Hepatocyte (in vitro differentiated cells): ENCODE measurements at regions not wholly inside any gene's neighbourhood (a gene's known extent, or its start where the extent isn't known, plus 50 kb on each side); places are given as distances from the start of the nearest gene placed in this dataset.
A peak's percentile ranks its signal among the peaks of the same experiment; 100 is the strongest.

Experiments
- DNase-seq: peaks from one replicate; pipeline ENCODE4 v3.0.0-alpha.2; 2016; ENCODE audit warnings: low spot score
- H2AFZ ChIP-seq: fragments of 200-600 bp; sonication (generic); 2 replicates; pipeline ENCODE4 v1.6.0; 2016; ENCODE audit warnings: antibody characterized with exemption, mild to moderate bottlenecking
- H3K27ac ChIP-seq: fragments of 200-600 bp; sonication (generic); 2 replicates; pipeline ENCODE4 v1.5.1; 2016; ENCODE audit warnings: mild to moderate bottlenecking
- H3K27me3 ChIP-seq: fragments of 200-600 bp; sonication (generic); 2 replicates; pipeline ENCODE4 v1.6.1; 2016
- H3K36me3 ChIP-seq: fragments of 200-600 bp; sonication (generic); replicated peaks from 2 replicates; pipeline ENCODE4 v1.5.1; 2016; ENCODE audit warnings: low read depth; ENCODE audit not compliant: insufficient read depth
- H3K4me1 ChIP-seq: fragments of 200-600 bp; sonication (generic); 2 replicates; pipeline ENCODE4 v1.5.1; 2016; ENCODE audit warnings: mild to moderate bottlenecking, moderate library complexity; ENCODE audit not compliant: insufficient read depth
- H3K4me2 ChIP-seq: fragments of 200-600 bp; sonication (generic); 2 replicates; pipeline ENCODE4 v1.6.0; 2016
- H3K4me3 ChIP-seq: fragments of 200-600 bp; sonication (generic); 2 replicates; pipeline ENCODE4 v1.5.1; 2016; ENCODE audit warnings: mild to moderate bottlenecking
- H3K79me2 ChIP-seq: fragments of 200-600 bp; sonication (generic); 2 replicates; pipeline ENCODE4 v1.6.0; 2017; ENCODE audit warnings: mild to moderate bottlenecking
- H3K9me2 ChIP-seq: fragments of 200-600 bp; sonication (generic); replicated peaks from 2 replicates; pipeline ENCODE4 v1.6.0; 2017; ENCODE audit warnings: mild to moderate bottlenecking; ENCODE audit not compliant: insufficient read depth
- H3K9me3 ChIP-seq: fragments of 200-600 bp; sonication (generic); 2 replicates; pipeline ENCODE4 v1.5.1; 2016; ENCODE audit warnings: low read depth, mild to moderate bottlenecking
- H4K20me1 ChIP-seq: fragments of 200-600 bp; sonication (generic); 2 replicates; pipeline ENCODE4 v1.6.0; 2016; ENCODE audit warnings: mild to moderate bottlenecking; ENCODE audit not compliant: insufficient read depth, poor library complexity, severe bottlenecking
- EZH2 ChIP-seq: fragments of 200-600 bp; sonication (generic); IDR thresholded peaks from 2 replicates; pipeline ENCODE4 v1.6.1; 2016; ENCODE audit warnings: antibody characterized with exemption, mild to moderate bottlenecking, borderline replicate concordance
- EZH2phosphoT487 ChIP-seq: fragments of 200-600 bp; sonication (generic); IDR thresholded peaks from one replicate; pipeline ENCODE4 v1.6.1; 2018; ENCODE audit warnings: antibody characterized with exemption, mild to moderate bottlenecking, low read depth, moderate library complexity; ENCODE audit not compliant: unreplicated experiment, severe bottlenecking
- WGBS: methylation state at CpG from one replicate; pipeline ENCODE4 v1.1.6; 2016; ENCODE audit warnings: low lambda C conversion rate; ENCODE audit errors: missing lambda C conversion rate; 5-methylcytosine and 5-hydroxymethylcytosine counted together
- TF ChIP-seq, protein P1 (sequence below): fragments of 200-600 bp; sonication (generic); IDR thresholded peaks from 2 replicates; pipeline ENCODE4 v1.5.1; 2016; ENCODE audit warnings: antibody characterized with exemption, mild to moderate bottlenecking; ENCODE audit not compliant: poor library complexity

DNA sequence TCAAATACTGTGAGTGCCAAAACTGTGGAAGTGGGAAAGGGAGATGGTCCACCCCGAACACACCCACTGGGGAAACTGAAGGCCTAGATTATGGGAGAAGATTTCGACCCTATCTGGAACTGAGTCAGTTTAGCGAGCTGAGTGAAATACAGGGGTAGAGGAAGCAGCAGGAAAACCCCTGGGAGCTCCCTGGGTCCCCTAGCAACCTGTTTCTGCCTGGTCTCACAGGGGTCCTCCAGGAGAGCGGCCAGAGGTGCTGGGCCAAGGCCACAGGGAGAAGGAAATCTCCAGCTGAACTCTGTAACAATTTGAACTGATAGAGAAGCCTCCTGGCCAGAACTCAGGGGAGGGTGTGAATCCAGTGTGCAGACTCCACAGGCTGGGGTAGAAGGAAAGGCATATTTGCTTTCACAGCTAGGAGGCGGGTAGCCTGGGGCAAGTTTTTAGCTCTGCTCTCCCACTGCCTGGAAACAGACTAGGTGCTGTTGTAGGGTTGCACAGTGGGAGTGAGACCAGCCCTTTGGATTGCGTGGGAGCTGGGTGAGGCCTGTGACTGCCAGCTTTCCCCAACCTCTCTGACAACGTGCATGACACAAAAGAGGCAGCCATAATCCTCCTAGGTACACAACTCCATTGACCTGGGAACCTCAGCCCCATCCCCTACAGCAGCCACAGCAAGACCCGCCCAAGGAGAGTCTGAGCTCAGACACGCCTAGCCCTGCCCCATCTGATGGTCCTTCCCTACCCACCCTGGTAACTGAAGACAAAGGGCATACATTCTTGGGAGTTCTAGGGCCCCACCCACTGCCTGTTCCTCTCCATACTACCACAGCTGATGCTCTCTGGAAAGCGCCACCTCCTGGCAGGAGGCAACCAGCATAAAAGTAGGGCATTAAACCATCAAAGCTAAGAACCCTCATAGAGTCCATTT is 78.8 kb upstream of the GPBP1 start:
- Histone ChIP-seq H4K20me1 (no peaks in the 10 kb centered on the region), H2AFZ (no peak overlapping the region), H3K9me2 (no peaks in the 10 kb centered on the region), H3K9me3 (no peaks in the 10 kb centered on the region), H3K27ac (peak overlapping the region; percentile 64), H3K4me3 (no peak overlapping the region), H3K4me2 (no peak overlapping the region), H3K4me1 (no peaks in the 10 kb centered on the region), H3K36me3 (no peaks in the 10 kb centered on the region), H3K79me2 (no peaks in the 10 kb centered on the region), H3K27me3 (no peaks in the 10 kb centered on the region)
- TF ChIP-seq EZH2: no peak
- TF ChIP-seq, protein P1, sequence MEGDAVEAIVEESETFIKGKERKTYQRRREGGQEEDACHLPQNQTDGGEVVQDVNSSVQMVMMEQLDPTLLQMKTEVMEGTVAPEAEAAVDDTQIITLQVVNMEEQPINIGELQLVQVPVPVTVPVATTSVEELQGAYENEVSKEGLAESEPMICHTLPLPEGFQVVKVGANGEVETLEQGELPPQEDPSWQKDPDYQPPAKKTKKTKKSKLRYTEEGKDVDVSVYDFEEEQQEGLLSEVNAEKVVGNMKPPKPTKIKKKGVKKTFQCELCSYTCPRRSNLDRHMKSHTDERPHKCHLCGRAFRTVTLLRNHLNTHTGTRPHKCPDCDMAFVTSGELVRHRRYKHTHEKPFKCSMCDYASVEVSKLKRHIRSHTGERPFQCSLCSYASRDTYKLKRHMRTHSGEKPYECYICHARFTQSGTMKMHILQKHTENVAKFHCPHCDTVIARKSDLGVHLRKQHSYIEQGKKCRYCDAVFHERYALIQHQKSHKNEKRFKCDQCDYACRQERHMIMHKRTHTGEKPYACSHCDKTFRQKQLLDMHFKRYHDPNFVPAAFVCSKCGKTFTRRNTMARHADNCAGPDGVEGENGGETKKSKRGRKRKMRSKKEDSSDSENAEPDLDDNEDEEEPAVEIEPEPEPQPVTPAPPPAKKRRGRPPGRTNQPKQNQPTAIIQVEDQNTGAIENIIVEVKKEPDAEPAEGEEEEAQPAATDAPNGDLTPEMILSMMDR: peak; percentile 24
- WGBS: 76% methylated on average over 10 of the region's 10 CpGs
- peak; percentile 24 for DNase-seq

DNA sequence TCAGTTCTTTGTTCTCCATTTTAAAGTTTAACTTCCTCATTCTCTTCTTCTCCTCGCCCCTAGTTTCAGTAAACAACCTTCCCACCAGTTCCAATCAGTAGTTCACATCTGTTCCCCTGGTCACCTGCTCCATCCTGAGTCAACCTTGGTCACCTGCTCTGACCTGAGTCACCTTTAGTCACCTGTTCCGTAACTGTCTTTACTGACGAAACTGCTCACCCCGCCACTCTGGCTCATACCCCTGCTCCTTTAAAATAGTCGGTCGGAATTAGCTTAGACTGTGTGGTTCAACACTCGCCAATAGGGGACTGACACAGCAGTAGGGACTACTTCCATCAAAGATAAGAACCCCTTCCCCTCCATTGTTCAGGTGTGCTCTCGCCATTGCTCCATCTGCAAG is 76.3 kb upstream of the GPBP1 start:
- H3K9me3 ChIP-seq: no peaks in the 10 kb centered on the region
- peak; percentile 51 for DNase-seq
- no peaks in the 10 kb centered on the region for H3K4me1 ChIP-seq
- H3K4me3 ChIP-seq: no peak overlapping the region
- H3K27ac ChIP-seq: peak overlapping the region; percentile 60
- no peak for TF ChIP-seq EZH2phosphoT487
- TF ChIP-seq, protein P1: no peak
- no peak for TF ChIP-seq EZH2
- 77% methylated on average over 8 of the region's 8 CpGs for WGBS
- no peak overlapping the region for H3K4me2 ChIP-seq
- no peaks in the 10 kb centered on the region for H4K20me1 ChIP-seq
- no peaks in the 10 kb centered on the region for H3K79me2 ChIP-seq
- no peaks in the 10 kb centered on the region for H3K9me2 ChIP-seq
- no peaks in the 10 kb centered on the region for H3K36me3 ChIP-seq
- no peaks in the 10 kb centered on the region for H3K27me3 ChIP-seq
- H2AFZ ChIP-seq: no peak overlapping the region

DNA sequence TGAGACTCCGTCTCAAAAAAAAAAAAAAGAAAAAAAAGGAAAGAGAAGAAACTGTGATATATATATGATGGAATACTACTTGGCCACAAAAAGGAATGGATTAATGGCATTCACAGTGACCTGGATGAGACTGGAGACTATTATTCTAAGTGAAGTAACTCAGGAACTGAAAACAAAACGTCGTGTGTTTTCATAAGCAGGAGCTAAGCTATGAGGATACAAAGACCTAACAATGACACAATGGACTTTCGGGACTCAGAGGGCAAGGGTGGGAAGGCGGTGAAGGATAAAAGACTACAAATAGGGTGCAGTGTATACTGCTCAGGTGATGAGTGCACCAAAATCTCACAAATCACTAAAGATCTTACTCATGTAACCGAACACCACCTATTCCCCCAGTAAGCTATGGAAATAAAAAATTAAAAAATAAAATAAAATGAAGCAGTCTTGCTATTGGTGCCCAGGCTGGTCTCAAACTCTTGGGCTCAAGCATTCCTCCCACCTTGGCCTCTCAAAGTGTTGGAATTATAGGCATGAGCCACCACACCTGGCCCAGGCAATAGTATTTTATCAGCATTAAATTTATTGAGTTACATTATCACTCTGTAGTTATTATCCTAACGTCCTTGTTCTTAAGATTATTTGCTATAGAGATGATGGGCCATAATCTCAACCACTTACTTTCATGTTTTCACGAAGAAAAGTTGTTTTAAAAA is 71.5 kb upstream of the GPBP1 start:
- Histone ChIP-seq H3K27ac (peak overlapping the region; percentile 51), H4K20me1 (no peaks in the 10 kb centered on the region), H3K27me3 (no peaks in the 10 kb centered on the region), H3K36me3 (no peaks in the 10 kb centered on the region), H3K4me2 (peak overlapping the region; percentile 44), H3K4me1 (peaks cover 8% of the 10 kb centered on the region), H3K79me2 (no peaks in the 10 kb centered on the region), H3K9me3 (no peaks in the 10 kb centered on the region), H3K9me2 (no peaks in the 10 kb centered on the region), H3K4me3 (no peak overlapping the region), H2AFZ (no peak overlapping the region)
- TF ChIP-seq, protein P1: no peak
- TF ChIP-seq EZH2: no peak
- no peak for TF ChIP-seq EZH2phosphoT487
- DNase-seq: no peak
- WGBS: 76% methylated on average over 8 of the region's 8 CpGs
